ENCODE measurements at regions not wholly inside any gene's neighbourhood (a gene's known extent, or its start where the extent isn't known, plus 50 kb on each side); places are given as distances from the start of the nearest gene placed in this dataset.

GRCh38 chr19:28703400-28703956, 509.5 kb downstream of the UQCRFS1 start:
- no peak for TF ChIP-seq CTCF (IDR thresholded peaks at IDR 0.05)
- TF ChIP-seq POLR2A (IDR thresholded peaks at IDR 0.05), result no peak
